Ovary (tissue), 3 donors: ENCODE measurements at regions not wholly inside any gene's neighbourhood (a gene's known extent, or its start where the extent isn't known, plus 50 kb on each side); places are given as distances from the start of the nearest gene placed in this dataset.

Experiments used
- POLR2A ChIP-seq: fragments of 450-650 bp; IDR thresholded peaks from one replicate; pipeline ENCODE4 v1.6.1; 2017; ENCODE audit warnings: antibody characterized with exemption, mild to moderate bottlenecking, moderate library complexity
- TF ChIP-seq, protein P1 (sequence below), 3 donors: fragments of 450-650 bp in 2 of 3; fragments of 200-600 bp in 1 of 3; IDR thresholded peaks; one replicate each; pipeline versions ENCODE4 v1.5.1 to v1.8.0; 2016 to 2022; ENCODE audit warnings: antibody characterized with exemption in 3 of 3, mild to moderate bottlenecking in 1 of 3
- donor health status: DM: no; HTN: no; CAD: no.

DNA sequence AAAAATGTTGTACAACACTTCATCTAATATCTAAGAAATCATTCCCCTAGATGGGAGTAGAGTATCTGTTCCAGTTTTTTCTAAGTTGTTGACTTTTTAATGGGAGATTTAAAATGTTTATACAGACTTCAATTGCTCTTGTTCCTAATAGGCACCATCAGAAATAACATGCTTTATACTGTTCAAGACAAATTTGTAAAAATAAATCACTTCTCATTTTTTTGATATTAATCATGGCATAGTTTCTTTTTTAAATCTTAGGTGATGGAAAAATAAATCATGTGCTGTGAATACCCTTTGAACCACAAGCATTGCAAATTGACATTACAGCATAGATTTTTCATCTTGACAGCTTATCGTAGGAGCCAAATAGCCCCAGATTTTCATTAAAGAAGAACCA, 473.5 kb upstream of the MGAT4C start:
- TF ChIP-seq, protein P1, sequence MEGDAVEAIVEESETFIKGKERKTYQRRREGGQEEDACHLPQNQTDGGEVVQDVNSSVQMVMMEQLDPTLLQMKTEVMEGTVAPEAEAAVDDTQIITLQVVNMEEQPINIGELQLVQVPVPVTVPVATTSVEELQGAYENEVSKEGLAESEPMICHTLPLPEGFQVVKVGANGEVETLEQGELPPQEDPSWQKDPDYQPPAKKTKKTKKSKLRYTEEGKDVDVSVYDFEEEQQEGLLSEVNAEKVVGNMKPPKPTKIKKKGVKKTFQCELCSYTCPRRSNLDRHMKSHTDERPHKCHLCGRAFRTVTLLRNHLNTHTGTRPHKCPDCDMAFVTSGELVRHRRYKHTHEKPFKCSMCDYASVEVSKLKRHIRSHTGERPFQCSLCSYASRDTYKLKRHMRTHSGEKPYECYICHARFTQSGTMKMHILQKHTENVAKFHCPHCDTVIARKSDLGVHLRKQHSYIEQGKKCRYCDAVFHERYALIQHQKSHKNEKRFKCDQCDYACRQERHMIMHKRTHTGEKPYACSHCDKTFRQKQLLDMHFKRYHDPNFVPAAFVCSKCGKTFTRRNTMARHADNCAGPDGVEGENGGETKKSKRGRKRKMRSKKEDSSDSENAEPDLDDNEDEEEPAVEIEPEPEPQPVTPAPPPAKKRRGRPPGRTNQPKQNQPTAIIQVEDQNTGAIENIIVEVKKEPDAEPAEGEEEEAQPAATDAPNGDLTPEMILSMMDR (IDR thresholded peaks at IDR 0.05): no peak
- no peak for TF ChIP-seq POLR2A
